Cardiac muscle cell (in vitro differentiated cells and primary cell): ENCODE measurements at regions not wholly inside any gene's neighbourhood (a gene's known extent, or its start where the extent isn't known, plus 50 kb on each side); places are given as distances from the start of the nearest gene placed in this dataset.
A peak's percentile ranks its signal among the peaks of the same experiment; 100 is the strongest.
"Not testable (repeated sequence)": the region's sequence is repeated elsewhere in the genome, so short reads cannot be mapped to it uniquely, and the experiment has no call there.

Experiments used
- DNase-seq, 2 donors: peaks; one replicate each; pipeline versions ENCODE4 v3.0.0 to v3.0.0-alpha.2; 2010 to 2017; ENCODE audit warnings: low read depth in 1 of 2, low spot score in 1 of 2
- H3K27ac ChIP-seq: fragments of 200-600 bp; sonication (generic); 2 replicates; pipeline ENCODE4 v1.5.1; 2016
- H3K27me3 ChIP-seq: fragments of 200-600 bp; sonication (generic); 2 replicates; pipeline ENCODE4 v1.6.0; 2016; ENCODE audit warnings: control low read depth
- H3K36me3 ChIP-seq: fragments of 200-600 bp; sonication (generic); 2 replicates; pipeline ENCODE4 v1.5.1; 2016; ENCODE audit warnings: control low read depth
- H3K4me1 ChIP-seq: fragments of 200-600 bp; sonication (generic); 2 replicates; pipeline ENCODE4 v1.8.1; 2017; ENCODE audit warnings: low read depth, mild to moderate bottlenecking, mixed run types
- H3K4me3 ChIP-seq: fragments of 200-600 bp; sonication (generic); 2 replicates; pipeline ENCODE4 v1.5.1; 2016; ENCODE audit warnings: mild to moderate bottlenecking
- H3K9me3 ChIP-seq: fragments of 200-600 bp; sonication (generic); 2 replicates; pipeline ENCODE4 v1.5.1; 2017; ENCODE audit warnings: low read depth, mild to moderate bottlenecking, control low read depth
- TF ChIP-seq, protein P1 (sequence below): IDR thresholded peaks from 2 replicates; pipeline ENCODE4 v1.5.1; 2012; ENCODE audit warnings: low read depth, mild to moderate bottlenecking, low read length

DNA sequence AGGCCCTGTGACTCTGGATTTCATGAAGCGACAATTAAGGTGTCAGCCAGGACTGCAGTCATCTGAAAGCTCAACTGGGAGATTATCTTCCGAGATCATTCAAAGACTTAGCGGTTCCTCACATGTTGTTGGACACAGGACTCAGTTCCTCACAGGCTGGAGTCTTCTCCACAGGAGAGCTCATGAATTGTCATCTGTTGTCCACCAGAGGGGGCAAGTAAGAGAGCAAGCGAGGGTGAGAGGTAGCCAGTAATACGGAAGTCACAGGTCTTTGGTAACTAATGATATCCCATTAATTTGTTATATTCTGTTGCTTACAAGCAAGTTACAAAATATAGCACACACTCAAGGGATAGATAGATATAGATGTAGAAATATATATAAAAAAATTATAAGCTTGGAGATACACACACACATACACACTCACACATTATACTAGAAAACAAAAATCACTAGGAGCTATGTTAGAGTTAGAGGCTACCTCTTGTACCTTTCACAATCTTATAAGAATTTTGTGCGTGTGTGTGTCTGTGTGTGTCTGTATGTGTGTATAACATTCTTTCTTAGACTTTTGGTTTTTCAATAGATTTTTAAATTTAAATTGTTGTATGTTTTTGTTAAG, 1695.3 kb downstream of the BRINP3 start:
- TF ChIP-seq, protein P1, sequence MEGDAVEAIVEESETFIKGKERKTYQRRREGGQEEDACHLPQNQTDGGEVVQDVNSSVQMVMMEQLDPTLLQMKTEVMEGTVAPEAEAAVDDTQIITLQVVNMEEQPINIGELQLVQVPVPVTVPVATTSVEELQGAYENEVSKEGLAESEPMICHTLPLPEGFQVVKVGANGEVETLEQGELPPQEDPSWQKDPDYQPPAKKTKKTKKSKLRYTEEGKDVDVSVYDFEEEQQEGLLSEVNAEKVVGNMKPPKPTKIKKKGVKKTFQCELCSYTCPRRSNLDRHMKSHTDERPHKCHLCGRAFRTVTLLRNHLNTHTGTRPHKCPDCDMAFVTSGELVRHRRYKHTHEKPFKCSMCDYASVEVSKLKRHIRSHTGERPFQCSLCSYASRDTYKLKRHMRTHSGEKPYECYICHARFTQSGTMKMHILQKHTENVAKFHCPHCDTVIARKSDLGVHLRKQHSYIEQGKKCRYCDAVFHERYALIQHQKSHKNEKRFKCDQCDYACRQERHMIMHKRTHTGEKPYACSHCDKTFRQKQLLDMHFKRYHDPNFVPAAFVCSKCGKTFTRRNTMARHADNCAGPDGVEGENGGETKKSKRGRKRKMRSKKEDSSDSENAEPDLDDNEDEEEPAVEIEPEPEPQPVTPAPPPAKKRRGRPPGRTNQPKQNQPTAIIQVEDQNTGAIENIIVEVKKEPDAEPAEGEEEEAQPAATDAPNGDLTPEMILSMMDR: peak; percentile 53
- no peaks in the 10 kb centered on the region for H3K4me1 ChIP-seq
- no peaks in the 10 kb centered on the region for H3K36me3 ChIP-seq
- DNase-seq: peak; percentile 50 to 72
- no peak overlapping the region for H3K4me3 ChIP-seq
- H3K27me3 ChIP-seq: no peaks in the 10 kb centered on the region
- no peak overlapping the region for H3K27ac ChIP-seq
- H3K9me3 ChIP-seq: no peaks in the 10 kb centered on the region

DNA sequence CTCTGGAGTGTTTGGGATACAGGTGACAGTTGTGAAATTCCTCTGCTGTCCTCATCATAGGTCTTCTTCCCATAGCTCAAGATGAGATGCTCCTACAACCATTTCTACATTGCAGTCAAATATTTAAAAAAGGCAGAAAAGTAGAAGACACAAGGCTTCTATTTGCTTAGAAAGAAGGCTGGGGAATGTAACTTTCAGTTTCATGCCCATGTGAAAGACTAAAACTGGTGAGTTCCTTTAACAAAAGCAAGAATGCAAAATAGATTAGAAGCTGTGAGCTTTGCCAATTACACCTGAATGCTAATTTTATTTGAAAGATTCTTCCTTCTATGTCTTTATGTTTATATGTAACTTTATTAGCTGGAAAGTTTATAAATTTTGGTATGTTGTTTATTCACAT, 1682.7 kb downstream of the BRINP3 start:
- Histone ChIP-seq H3K4me1 (no peaks in the 10 kb centered on the region), H3K36me3 (no peaks in the 10 kb centered on the region), H3K27me3 (no peaks in the 10 kb centered on the region), H3K27ac (no peak overlapping the region), H3K4me3 (no peak overlapping the region), H3K9me3 (no peaks in the 10 kb centered on the region)
- TF ChIP-seq, protein P1: no peak
- no peak for DNase-seq

DNA sequence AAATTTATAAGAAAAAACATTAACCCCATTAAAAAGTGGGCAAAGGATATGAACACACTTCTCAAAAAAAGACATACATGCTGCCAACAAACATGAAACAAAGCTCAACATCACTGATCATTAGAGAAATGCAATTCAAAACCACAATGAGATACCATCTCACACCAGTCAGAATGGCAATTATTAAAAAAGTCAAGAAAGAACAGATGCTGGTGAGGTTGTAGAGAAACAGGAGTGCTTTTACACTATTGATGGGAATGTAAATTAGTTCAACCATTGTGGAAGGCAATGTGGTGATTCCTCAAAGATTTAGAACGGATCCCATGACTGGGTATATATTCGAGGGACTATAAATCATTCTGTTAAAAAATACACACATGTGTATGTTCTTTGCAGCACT, 1665.5 kb downstream of the BRINP3 start:
- not testable (repeated sequence) for H3K36me3 ChIP-seq, H3K4me3 ChIP-seq, DNase-seq, H3K27me3 ChIP-seq, H3K9me3 ChIP-seq, H3K4me1 ChIP-seq, H3K27ac ChIP-seq

DNA sequence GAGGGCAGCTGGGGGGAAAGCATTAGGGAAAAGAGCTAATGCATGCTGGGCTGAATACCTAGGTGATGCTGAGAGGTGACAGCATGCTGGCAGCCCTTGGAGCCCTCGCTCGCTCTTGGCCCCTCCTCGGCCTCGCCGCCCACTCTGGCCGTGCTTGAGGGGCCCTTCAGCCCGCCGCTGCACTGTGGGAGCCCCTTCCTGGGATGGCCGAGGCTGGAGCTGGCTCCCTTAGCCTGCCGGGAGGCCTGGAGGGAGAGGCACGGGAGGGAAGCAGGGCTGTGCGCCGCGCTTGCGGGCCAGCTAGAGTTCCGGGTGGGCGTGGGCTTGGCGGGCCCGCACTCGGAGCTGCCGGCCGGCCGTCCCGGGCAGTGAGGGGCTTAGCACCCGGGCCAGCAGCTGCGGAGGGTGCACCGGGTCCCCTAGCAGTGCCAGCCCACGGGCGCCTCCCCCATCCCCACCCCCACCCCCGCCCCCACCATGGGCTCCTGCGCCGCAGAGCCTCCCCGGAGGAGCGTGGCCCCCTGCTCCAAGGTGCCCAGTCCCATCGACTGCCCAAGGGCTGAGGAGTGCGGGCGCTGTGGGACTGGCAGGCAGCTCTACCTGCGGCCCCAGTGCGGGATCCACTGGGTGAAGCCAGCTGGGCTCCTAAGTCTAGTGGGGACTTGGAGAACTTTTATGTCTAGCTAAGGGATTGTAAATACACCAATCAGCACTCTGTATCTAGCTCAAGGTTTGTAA, 1664.7 kb downstream of the BRINP3 start:
- H3K27me3 ChIP-seq, H3K4me3 ChIP-seq, H3K36me3 ChIP-seq, DNase-seq, H3K27ac ChIP-seq, H3K4me1 ChIP-seq, H3K9me3 ChIP-seq: not testable (repeated sequence)

DNA sequence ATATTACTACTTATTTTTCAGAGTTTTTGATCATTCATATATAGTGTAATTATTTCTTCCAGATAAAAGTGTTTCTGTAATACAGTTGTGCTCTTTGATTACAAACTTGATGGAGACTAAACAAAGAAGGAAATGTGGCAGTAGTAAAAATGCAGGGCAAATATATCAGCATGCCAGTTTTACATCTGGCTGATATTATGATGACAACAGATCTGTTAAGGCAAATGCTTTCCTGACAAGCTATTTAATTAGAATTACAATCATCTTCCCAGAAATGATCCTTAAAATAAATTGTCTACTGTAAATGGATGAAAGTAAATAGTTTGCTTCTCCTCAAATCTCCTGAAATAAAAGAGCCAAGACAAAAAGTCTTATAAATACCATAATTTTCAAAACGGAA, 1659.8 kb downstream of the BRINP3 start:
- TF ChIP-seq, protein P1: no peak
- no peaks in the 10 kb centered on the region for H3K9me3 ChIP-seq
- DNase-seq: no peak
- H3K27ac ChIP-seq: no peak overlapping the region
- H3K4me1 ChIP-seq: no peaks in the 10 kb centered on the region
- no peaks in the 10 kb centered on the region for H3K36me3 ChIP-seq
- no peak overlapping the region for H3K4me3 ChIP-seq
- no peaks in the 10 kb centered on the region for H3K27me3 ChIP-seq

DNA sequence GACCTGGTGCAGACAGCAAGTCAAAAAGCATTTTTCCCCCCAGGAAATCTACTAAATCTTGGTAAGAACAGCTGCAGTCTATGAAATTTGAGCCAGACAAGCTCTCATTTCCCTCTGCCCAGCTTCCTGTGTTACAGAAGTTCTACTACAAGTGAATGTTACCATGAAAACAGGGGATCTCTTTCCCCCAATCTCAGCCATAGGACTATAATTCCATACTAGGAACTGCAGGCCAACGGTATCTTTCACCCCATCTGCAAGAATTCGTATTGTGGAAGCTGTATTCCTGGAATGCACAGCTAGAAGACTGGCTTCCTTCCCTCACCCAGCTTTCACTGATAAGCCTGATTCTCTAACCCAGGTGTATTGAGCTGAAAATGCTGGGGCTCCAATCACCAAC, 1655.4 kb downstream of the BRINP3 start:
- no peak for DNase-seq
- Histone ChIP-seq H3K27me3 (no peaks in the 10 kb centered on the region), H3K27ac (no peak overlapping the region), H3K36me3 (no peaks in the 10 kb centered on the region), H3K9me3 (no peaks in the 10 kb centered on the region), H3K4me1 (no peaks in the 10 kb centered on the region), H3K4me3 (no peak overlapping the region)
- TF ChIP-seq, protein P1: no peak
